HCT116 (cell line): ENCODE measurements at regions not wholly inside any gene's neighbourhood (a gene's known extent, or its start where the extent isn't known, plus 50 kb on each side); places are given as distances from the start of the nearest gene placed in this dataset.

Experiments used
- ATAC-seq: fragments of 200-7000 bp; cut with Tn5 transposase; 2 replicates; pipeline ENCODE4 v1.9.1; 2020; ENCODE audit warnings: mild to moderate bottlenecking, moderate library complexity
- BruUV-seq: library from RNA; stranded (reverse); fragments of 400-500 nt; replicated peaks from 2 replicates; lab custom pipeline; 2021; lab: Mats Ljungman, UMichigan
- CTCF ChIA-PET: fragments of 300-600 bp; sonication (Branson Sonifier 250); formaldehyde crosslinking; loops from one replicate; lab custom pipeline; 2021; ENCODE audit warnings: antibody characterized with exemption; lab: Charles Lee
- POLR2A ChIA-PET: fragments of 300-600, 350-600 bp; sonication (Branson Sonifier 250); formaldehyde crosslinking; loops from one replicate; lab custom pipeline; 2021; ENCODE audit warnings: antibody characterized with exemption; lab: Charles Lee
- RAD21 ChIA-PET, 2 experiments: fragments of 300-600 bp; sonication (Branson Sonifier 250); formaldehyde crosslinking; loops; one replicate each; lab custom pipeline; 2023; ENCODE audit warnings: low total read pairs in 2 of 2; ENCODE audit not compliant: uncharacterized antibody in 2 of 2, unreplicated experiment in 2 of 2, low non-redundant PET in 1 of 2; lab: Charles Lee
- DNase-seq: peaks from one replicate; pipeline ENCODE4 v3.0.0-alpha.2; 2010; ENCODE audit warnings: low read depth, low spot score
- H2AFZ ChIP-seq: fragments of 200-600 bp; shearing (Covaris generic), sonication (generic); 2 replicates; pipeline ENCODE4 v1.6.1; 2017; ENCODE audit warnings: low read depth, mixed run types, mixed read lengths, antibody characterized with exemption, low read length; ENCODE audit not compliant: poor library complexity, severe bottlenecking
- H3K27ac ChIP-seq: 2 replicates; pipeline ENCODE4 v1.5.1; 2012; ENCODE audit warnings: low read depth, low read length
- H3K27me3 ChIP-seq: fragments of 200-600 bp; sonication (generic); 2 replicates; pipeline ENCODE4 v1.6.1; 2016; ENCODE audit warnings: mixed run types, low read length, mixed read lengths; ENCODE audit not compliant: insufficient read depth
- H3K36me3 ChIP-seq, 2 experiments: fragments of 200-500 bp in 1 of 2; fragments of 200-600 bp in 1 of 2; sonication (Bioruptor generic) in 1 of 2; sonication (generic) in 1 of 2; 2 replicates each; pipeline versions ENCODE4 v1.5.1 to v1.6.1; 2014 to 2016; ENCODE audit warnings: low read length in 2 of 2, inconsistent platforms in 1 of 2, mixed read lengths in 1 of 2, mixed run types in 1 of 2; ENCODE audit not compliant: insufficient read depth in 2 of 2, control insufficient read depth in 1 of 2
- H3K4me1 ChIP-seq, 2 experiments: fragments of 200-600 bp in 1 of 2; sonication (generic) in 1 of 2; 2 replicates each; pipeline versions ENCODE4 v1.5.1 to v1.6.1; 2012 to 2017; ENCODE audit warnings: low read length in 2 of 2, inconsistent platforms in 1 of 2, mild to moderate bottlenecking in 1 of 2, mixed read lengths in 1 of 2, mixed run types in 1 of 2, moderate library complexity in 1 of 2; ENCODE audit not compliant: insufficient read depth in 2 of 2, control insufficient read depth in 1 of 2
- H3K4me2 ChIP-seq: fragments of 200-600 bp; sonication (generic); 2 replicates; pipeline ENCODE4 v1.6.1; 2017; ENCODE audit warnings: mixed run types, low read length, mixed read lengths
- H3K4me3 ChIP-seq, 2 experiments: fragments of 200-600 bp in 1 of 2; sonication (generic) in 1 of 2; replicated peaks in 1 of 2; 2 replicates each; pipeline ENCODE4 v1.5.1; 2011 to 2016; ENCODE audit warnings: low read length in 2 of 2, control low read depth in 1 of 2, low read depth in 1 of 2, mild to moderate bottlenecking in 1 of 2, mixed read lengths in 1 of 2, mixed run types in 1 of 2
- H3K79me2 ChIP-seq: fragments of 200-600 bp; sonication (generic); 2 replicates; pipeline ENCODE4 v1.6.1; 2017; ENCODE audit warnings: mild to moderate bottlenecking, mixed run types, low read length, moderate library complexity, mixed read lengths; ENCODE audit not compliant: insufficient read depth
- H3K9ac ChIP-seq: fragments of 200-600 bp; sonication (generic); 2 replicates; pipeline ENCODE4 v1.6.1; 2016; ENCODE audit warnings: low read length, mixed read lengths
- H3K9me2 ChIP-seq: fragments of 200-600 bp; sonication (generic), shearing (Covaris generic); 2 replicates; pipeline ENCODE4 v1.6.1; 2017; ENCODE audit warnings: mixed run types, mild to moderate bottlenecking, moderate library complexity; ENCODE audit not compliant: insufficient read depth
- H3K9me3 ChIP-seq, 2 experiments: fragments of 200-500 bp in 1 of 2; fragments of 200-600 bp in 1 of 2; sonication (Bioruptor generic) in 1 of 2; sonication (generic) in 1 of 2; 2 replicates each; pipeline ENCODE4 v1.6.1; 2014 to 2017; ENCODE audit warnings: low read length in 2 of 2, mixed read lengths in 2 of 2, inconsistent platforms in 1 of 2, low read depth in 1 of 2, mild to moderate bottlenecking in 1 of 2, mixed run types in 1 of 2, moderate library complexity in 1 of 2; ENCODE audit not compliant: control insufficient read depth in 1 of 2, insufficient read depth in 1 of 2
- H4K20me1 ChIP-seq: fragments of 200-600 bp; sonication (generic), shearing (Covaris generic); 2 replicates; pipeline ENCODE4 v1.6.1; 2017; ENCODE audit warnings: mixed run types, mild to moderate bottlenecking, moderate library complexity; ENCODE audit not compliant: insufficient read depth
- CBX3 ChIP-seq: IDR thresholded peaks from 2 replicates; pipeline ENCODE4 v1.6.1; 2012; ENCODE audit warnings: low read depth
- REST ChIP-seq: IDR thresholded peaks from 2 replicates; pipeline ENCODE4 v1.6.1; 2012; ENCODE audit warnings: low read depth
- SIN3A ChIP-seq: IDR thresholded peaks from 2 replicates; pipeline ENCODE4 v1.6.1; 2012; ENCODE audit warnings: low read depth
- SRF ChIP-seq: IDR thresholded peaks from 2 replicates; pipeline ENCODE4 v1.6.1; 2012; ENCODE audit warnings: low read depth
- intact Hi-C: fragments of 100-400 bp; cut with micrococcal nuclease; formaldehyde crosslinking; loops from 2 replicates; pipeline ENCODE4 v1.10.0; 2022

GRCh38 chr1:81337226-81337625 lies 463.5 kb upstream of the ADGRL2 start:
- H3K9ac ChIP-seq: no peak overlapping the region
- no TSS peak for BruUV-seq
- H3K4me3 ChIP-seq: no peak overlapping the region
- TF ChIP-seq REST (no peak), CBX3 (no peak)
- POLR2A ChIA-PET: no interaction called here
- RAD21 ChIA-PET: no interaction called here
- H3K9me3 ChIP-seq: no peaks in the 10 kb centered on the region
- H2AFZ ChIP-seq: no peak overlapping the region
- no peak overlapping the region for H3K4me2 ChIP-seq
- H3K27ac ChIP-seq: no peak overlapping the region
- no peaks in the 10 kb centered on the region for H3K9me2 ChIP-seq
- CTCF ChIA-PET: no interaction called here
- ATAC-seq (no peak), DNase-seq (no peak)
- no peaks in the 10 kb centered on the region for H3K27me3 ChIP-seq
- no peaks in the 10 kb centered on the region for H3K79me2 ChIP-seq
- no peaks in the 10 kb centered on the region for H4K20me1 ChIP-seq
- intact Hi-C loops: no loop called here
- no peaks in the 10 kb centered on the region for H3K4me1 ChIP-seq
- no peaks in the 10 kb centered on the region for H3K36me3 ChIP-seq

- Histone ChIP-seq H4K20me1 (no peaks in the 10 kb centered on the region), H3K36me3 (no peaks in the 10 kb centered on the region), H3K27ac (no peak overlapping the region), H3K9me2 (no peaks in the 10 kb centered on the region), H3K9ac (no peak overlapping the region), H3K27me3 (no peaks in the 10 kb centered on the region), H3K4me3 (no peak overlapping the region), H3K4me1 (no peaks in the 10 kb centered on the region), H3K4me2 (no peak overlapping the region), H3K9me3 (no peaks in the 10 kb centered on the region), H3K79me2 (no peaks in the 10 kb centered on the region), H2AFZ (no peak overlapping the region)
- BruUV-seq: no TSS peak
- ChIA-PET POLR2A (no interaction called here), RAD21 (no interaction called here), CTCF (no interaction called here)
- intact Hi-C loops: no loop called here
- no peak for TF ChIP-seq SRF
- TF ChIP-seq SIN3A: no peak
- ATAC-seq (no peak), DNase-seq (no peak)
Measured at GRCh38 chr1:81335876-81336275, 464.9 kb upstream of the ADGRL2 start.
